SK-N-SH (cell line): ENCODE measurements at regions not wholly inside any gene's neighbourhood (a gene's known extent, or its start where the extent isn't known, plus 50 kb on each side); places are given as distances from the start of the nearest gene placed in this dataset.

ENCODE experiments used
- FOXJ3 ChIP-seq: sonication (generic); formaldehyde crosslinking; IDR thresholded peaks from 2 replicates; pipeline ENCODE4 v1.5.1; 2020; ENCODE audit warnings: mild to moderate bottlenecking, missing genetic modification reagents
- FOXM1 ChIP-seq: IDR thresholded peaks from 2 replicates; pipeline ENCODE4 v1.4.0; 2012; ENCODE audit warnings: low read depth, mild to moderate bottlenecking
- POLR2AphosphoS5 ChIP-seq: IDR thresholded peaks from 2 replicates; pipeline ENCODE4 v1.6.1; 2012; ENCODE audit warnings: low read depth, low read length
- RCOR1 ChIP-seq: fragments of 150-350 bp; IDR thresholded peaks from 2 replicates; pipeline ENCODE4 v1.6.1; 2017; ENCODE audit warnings: antibody characterized with exemption, low read length
- SMC3 ChIP-seq: IDR thresholded peaks from 2 replicates; pipeline ENCODE4 v1.6.1; 2012; ENCODE audit warnings: low read depth, low read length, improper control_type of control experiment
- TEAD4 ChIP-seq: IDR thresholded peaks from 2 replicates; pipeline ENCODE4 v1.4.0; 2012; ENCODE audit warnings: mild to moderate bottlenecking, borderline replicate concordance; ENCODE audit not compliant: insufficient read depth
- TF ChIP-seq, protein P1 (sequence below): fragments of 200-600 bp; sonication (generic); IDR thresholded peaks from 2 replicates; pipeline ENCODE4 v1.6.1; 2017; ENCODE audit warnings: antibody characterized with exemption, mild to moderate bottlenecking, moderate library complexity
- TF ChIP-seq, protein P2 (sequence below): fragments of 150-350 bp; IDR thresholded peaks from 2 replicates; pipeline ENCODE4 v1.6.1; 2017; ENCODE audit warnings: antibody characterized with exemption, low read length, low read depth, borderline replicate concordance
- TF ChIP-seq, protein P3 (sequence below): IDR thresholded peaks from 2 replicates; pipeline ENCODE4 v1.4.0; 2012; ENCODE audit warnings: low read depth, borderline replicate concordance

DNA sequence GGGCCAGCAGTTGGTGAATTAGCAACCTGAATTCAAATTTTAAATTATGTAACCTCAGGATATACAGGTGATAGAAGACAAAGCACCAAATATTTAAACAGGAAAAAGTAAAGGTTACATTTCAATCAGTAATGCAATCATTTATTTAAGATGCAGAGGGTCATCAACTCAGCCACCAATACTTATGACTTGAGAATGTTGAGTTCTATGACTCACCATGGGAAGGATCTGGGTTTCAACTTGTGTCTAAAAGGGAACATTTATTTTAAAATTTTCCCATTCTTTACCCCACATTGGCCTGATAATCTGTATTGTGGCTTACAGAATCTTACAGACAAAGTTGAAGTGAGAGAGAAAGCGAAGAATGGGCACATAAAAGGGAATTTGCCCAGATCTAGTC, 418.0 kb downstream of the NDFIP2 start:
- TF ChIP-seq, protein P1, sequence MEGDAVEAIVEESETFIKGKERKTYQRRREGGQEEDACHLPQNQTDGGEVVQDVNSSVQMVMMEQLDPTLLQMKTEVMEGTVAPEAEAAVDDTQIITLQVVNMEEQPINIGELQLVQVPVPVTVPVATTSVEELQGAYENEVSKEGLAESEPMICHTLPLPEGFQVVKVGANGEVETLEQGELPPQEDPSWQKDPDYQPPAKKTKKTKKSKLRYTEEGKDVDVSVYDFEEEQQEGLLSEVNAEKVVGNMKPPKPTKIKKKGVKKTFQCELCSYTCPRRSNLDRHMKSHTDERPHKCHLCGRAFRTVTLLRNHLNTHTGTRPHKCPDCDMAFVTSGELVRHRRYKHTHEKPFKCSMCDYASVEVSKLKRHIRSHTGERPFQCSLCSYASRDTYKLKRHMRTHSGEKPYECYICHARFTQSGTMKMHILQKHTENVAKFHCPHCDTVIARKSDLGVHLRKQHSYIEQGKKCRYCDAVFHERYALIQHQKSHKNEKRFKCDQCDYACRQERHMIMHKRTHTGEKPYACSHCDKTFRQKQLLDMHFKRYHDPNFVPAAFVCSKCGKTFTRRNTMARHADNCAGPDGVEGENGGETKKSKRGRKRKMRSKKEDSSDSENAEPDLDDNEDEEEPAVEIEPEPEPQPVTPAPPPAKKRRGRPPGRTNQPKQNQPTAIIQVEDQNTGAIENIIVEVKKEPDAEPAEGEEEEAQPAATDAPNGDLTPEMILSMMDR = no peak
- TF ChIP-seq TEAD4 (no peak), FOXJ3 (no peak), RCOR1 (no peak), POLR2AphosphoS5 (no peak), FOXM1 (no peak), SMC3 (no peak)
- TF ChIP-seq, protein P2, sequence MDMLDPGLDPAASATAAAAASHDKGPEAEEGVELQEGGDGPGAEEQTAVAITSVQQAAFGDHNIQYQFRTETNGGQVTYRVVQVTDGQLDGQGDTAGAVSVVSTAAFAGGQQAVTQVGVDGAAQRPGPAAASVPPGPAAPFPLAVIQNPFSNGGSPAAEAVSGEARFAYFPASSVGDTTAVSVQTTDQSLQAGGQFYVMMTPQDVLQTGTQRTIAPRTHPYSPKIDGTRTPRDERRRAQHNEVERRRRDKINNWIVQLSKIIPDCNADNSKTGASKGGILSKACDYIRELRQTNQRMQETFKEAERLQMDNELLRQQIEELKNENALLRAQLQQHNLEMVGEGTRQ = no peak
- TF ChIP-seq, protein P3, sequence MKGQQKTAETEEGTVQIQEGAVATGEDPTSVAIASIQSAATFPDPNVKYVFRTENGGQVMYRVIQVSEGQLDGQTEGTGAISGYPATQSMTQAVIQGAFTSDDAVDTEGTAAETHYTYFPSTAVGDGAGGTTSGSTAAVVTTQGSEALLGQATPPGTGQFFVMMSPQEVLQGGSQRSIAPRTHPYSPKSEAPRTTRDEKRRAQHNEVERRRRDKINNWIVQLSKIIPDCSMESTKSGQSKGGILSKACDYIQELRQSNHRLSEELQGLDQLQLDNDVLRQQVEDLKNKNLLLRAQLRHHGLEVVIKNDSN = no peak
